NCI-H2029 (cell line): ENCODE measurements at regions not wholly inside any gene's neighbourhood (a gene's known extent, or its start where the extent isn't known, plus 50 kb on each side); places are given as distances from the start of the nearest gene placed in this dataset.

Experiments used
- DNase-seq: peaks from one replicate; lab custom pipeline; 2025; lab: John Stamatoyannopoulos, UW

- DNase-seq, result no peak
These were observed 334.0 kb downstream of the NUAK1 start for GRCh38 chr12:105804591-105805265.

- DNase-seq, result peak; percentile 84
These were observed 332.9 kb downstream of the NUAK1 start for GRCh38 chr12:105805730-105806399.

- DNase-seq, result no peak
These were observed 332.4 kb downstream of the NUAK1 start for GRCh38 chr12:105806400-105806770.

DNA sequence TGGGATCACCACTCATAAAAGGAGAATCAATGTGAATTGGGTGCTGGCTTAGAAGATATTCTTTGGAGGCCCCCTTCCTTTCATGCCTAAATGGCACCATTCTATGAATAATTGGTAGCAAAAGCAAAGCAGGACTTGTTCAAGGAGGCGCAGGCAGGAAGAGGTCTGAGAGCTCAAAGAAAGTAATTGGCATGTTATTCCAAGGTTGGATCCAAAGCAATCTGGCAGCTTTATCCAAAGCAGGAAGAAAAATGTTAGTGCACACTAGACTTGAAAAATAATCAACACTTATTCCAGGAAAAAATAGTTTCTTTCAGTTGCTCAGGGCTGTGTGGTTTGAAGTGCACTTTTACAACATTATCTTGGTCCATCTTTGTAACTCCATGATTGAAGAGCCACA is 326.4 kb downstream of the NUAK1 start:
- DNase-seq, result no peak

DNA sequence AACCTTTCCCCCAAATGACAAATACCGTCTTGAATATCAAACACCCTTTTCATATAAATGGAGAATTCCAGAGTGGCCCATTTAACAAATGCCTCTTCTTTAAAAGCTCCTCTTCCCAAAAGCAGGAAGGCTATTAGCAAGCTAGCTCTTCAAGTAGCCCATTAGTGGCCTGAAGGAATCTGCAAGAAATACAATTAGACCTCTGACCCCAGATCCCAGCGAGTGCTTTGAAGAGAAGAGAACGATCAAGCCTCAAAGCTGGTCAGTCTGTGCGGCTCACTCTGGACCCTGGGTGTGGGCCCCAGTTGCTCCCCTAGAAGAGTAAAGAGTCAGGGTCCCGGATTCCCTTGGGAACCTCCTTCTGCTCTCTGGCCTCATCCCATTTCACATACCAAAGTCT is 325.6 kb downstream of the NUAK1 start:
- DNase-seq, result no peak

- DNase-seq, result peak; percentile 98
These were observed 324.5 kb downstream of the NUAK1 start for GRCh38 chr12:105814283-105814682.

DNA sequence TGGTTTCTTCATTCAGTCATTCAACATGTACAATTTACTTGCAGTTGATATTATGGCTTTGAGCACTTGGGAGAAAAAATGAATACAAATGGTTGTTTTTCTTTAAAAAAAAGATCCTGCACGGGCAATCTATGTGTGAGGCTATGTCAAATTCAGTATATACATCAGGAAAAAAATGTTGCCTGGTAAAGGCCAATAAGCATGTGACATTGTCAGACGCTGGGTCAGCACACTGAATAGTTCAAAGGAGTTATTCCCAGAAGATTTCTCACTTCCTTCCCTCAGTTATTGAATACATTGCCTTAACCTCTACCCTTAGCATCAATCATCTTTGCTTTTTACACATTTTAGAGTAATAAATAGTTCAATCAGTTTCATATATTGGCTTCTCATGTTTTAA is 319.2 kb downstream of the NUAK1 start:
- no peak for DNase-seq

- no peak for DNase-seq
These were observed 318.2 kb downstream of the NUAK1 start for GRCh38 chr12:105820429-105821125.

DNA sequence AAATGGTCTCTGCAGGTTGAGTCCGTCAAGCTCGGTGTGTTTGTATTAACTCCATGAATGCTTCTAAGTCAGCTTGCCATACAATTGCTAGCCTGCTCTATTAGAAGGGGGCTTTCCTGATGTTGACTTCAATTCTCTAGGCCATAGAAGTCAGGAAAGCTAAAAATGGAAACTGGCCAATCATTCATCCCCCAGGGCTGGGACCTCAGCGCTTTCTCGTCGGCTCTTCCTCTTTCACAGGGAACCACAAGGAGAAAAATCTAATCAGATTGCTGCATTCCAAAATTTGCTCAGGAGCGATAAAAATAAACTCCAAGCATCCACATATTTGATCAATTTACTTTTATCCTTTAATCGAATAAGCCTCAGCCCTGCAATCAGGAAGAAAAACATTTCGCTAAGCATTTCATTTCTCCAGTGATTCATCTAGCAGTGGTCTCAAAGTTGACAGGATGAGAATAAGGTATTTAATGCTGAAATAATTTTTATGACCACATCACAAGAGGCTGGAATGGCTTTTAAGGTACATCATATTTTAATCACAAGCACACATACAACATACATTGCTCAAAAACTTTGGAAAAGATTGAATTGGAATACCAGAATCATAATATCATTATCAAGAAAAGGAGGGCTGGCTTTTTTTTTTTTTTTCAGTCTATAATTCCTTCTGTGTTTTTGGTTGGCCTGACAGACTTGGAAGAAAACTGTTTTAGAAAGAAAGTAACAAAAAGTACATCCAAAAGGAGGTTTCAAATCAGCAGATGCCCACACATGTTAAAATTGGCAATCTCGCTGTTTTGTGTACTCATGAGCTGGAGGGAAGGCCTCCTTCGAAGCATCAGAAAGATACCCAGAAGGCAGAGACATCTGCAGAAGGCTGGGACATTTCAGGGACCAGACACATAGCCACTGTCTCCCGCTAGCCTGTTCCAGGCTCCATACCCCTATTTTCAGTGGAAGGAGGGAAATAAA is 316.3 kb downstream of the NUAK1 start:
- no peak for DNase-seq

GRCh38 chr12:105823810-105824209 is 314.9 kb downstream of the NUAK1 start:
- DNase-seq, result no peak

DNA sequence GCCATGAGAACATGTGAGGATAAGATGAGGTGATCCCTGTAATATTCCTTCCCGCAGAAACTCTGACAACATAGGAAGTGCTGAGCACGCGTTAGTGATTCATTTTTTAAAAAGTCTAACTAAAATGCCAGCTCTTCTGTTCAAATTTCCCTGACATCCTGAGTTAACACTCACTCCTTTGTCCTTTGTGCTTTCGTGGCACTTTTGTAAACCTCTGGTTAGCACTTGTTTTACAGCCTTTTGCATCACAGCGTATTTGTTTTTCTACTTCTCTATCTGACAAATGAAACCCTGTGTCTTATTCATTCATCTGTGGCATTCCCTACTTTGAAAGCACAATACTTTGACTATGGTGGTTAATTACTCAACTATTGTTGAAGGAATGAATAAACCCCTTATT is 313.6 kb downstream of the NUAK1 start:
- no peak for DNase-seq

DNA sequence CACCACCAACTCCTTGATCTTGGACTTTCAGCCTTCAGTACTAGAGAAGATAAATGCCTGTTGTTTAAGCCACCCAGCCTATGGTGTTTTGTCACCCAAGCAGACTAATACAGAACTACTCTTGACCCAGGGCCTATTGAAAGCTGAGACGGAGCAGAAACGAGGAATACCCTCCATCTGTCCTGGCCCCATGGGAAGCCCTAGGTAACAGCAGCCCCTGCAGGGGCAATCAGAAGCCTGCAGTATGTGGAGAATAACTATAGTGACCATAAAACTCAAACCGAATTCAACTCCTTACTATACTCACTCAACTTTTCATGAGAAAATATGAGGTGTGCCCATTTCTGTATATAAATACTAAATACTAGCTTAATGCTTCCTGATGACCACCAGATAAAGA is 307.4 kb downstream of the NUAK1 start:
- no peak for DNase-seq

GRCh38 chr12:105832021-105832420 is 306.7 kb downstream of the NUAK1 start:
- no peak for DNase-seq

GRCh38 chr12:105832806-105833205 is 305.9 kb downstream of the NUAK1 start:
- DNase-seq, result no peak

DNA sequence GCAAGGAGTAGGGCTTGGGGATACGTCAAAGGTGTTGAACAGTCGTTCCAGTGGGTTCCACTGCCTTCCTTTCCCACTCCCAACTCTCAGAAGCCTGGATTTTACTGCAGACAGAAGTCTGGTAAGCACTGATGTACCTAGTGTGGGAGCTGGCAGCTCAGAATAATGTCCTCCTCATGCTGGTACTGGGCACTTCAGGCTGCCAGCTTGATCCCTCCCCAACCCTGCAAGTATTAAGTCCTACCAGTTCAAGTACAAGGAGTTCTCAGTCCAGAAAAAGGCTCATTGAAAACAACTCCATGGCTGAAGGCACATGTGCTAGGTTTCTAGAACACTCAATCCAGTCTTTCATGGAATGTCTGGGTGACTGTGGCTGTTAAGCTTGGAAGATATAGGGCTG is 304.3 kb downstream of the NUAK1 start:
- no peak for DNase-seq

GRCh38 chr12:105835580-105836241 is 303.0 kb downstream of the NUAK1 start:
- no peak for DNase-seq

GRCh38 chr12:105836242-105836622 is 302.5 kb downstream of the NUAK1 start:
- no peak for DNase-seq

DNA sequence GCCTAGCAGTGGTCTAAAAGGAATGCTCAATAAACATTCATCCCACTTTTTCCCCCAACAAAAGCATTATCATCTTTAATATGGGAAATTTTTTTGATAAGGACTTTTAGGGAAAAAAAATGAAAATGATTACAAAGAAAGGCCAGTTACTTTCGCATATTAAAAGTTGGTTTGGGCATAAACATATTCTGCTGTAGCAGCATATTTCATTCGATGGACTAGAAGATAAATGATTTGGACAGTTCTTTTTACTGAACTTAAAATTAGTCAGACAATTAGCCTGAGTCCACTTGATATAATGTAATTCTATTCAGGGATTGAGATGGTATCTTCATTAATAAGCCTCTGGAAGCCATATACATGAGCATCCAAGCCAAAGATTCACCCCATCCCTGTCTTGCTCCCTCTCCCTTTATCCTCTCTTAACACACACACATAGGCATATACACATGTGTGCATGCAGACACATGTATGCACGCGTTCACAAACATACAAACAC is 299.1 kb downstream of the NUAK1 start:
- DNase-seq, result no peak

DNA sequence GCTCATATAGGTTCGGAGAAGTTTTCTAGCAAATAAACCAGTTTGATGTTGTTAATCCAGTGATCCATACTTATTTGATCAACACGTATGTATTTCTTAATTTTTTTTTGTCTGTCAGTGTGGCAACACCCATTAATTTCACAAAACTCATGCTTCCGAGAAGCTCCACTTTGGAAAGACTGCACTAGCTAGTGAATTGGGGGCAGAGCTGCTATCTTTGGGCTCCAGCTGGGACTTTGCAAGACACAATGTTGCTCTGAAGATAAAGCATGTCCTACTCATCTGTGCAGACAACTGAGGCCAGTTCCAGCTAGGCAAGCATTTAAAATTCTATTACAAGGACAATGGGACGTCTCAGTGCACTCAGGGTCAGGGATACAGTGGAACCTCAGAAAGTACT is 298.4 kb downstream of the NUAK1 start:
- no peak for DNase-seq

- DNase-seq, result no peak
These were observed 296.9 kb downstream of the NUAK1 start for GRCh38 chr12:105841840-105842239.

DNA sequence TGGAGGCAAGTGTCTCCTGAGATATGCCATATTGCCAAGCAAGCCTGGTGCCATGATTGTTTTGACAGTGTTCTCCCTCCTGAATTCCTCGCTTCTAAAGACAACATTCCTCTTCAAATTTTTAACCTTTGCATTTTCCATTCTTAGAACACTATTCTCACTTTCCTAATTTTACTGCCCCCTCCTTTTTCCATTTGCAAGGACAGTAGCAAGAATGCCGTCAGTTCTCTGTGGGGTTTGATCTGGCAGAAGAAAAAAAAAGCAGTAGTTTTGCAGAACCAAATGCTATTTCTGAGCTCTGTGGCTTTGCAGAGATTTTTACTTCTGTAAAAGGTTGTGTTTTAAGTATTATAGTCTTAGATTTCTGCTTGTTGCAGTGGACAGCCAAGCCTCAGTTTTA is 295.2 kb downstream of the NUAK1 start:
- DNase-seq, result no peak
